Kidney capillary endothelial cell (primary cell): ENCODE measurements at regions not wholly inside any gene's neighbourhood (a gene's known extent, or its start where the extent isn't known, plus 50 kb on each side); places are given as distances from the start of the nearest gene placed in this dataset.
"Not testable (repeated sequence)": the region's sequence is repeated elsewhere in the genome, so short reads cannot be mapped to it uniquely, and the experiment has no call there.

Source experiments
- DNase-seq: peaks from one replicate; pipeline ENCODE4 v3.0.0-alpha.2; 2018; ENCODE audit warnings: low spot score

- peak; percentile 46 for DNase-seq
These were observed 866.5 kb upstream of the VRK2 start for GRCh38 chr2:57180042-57180567.

DNA sequence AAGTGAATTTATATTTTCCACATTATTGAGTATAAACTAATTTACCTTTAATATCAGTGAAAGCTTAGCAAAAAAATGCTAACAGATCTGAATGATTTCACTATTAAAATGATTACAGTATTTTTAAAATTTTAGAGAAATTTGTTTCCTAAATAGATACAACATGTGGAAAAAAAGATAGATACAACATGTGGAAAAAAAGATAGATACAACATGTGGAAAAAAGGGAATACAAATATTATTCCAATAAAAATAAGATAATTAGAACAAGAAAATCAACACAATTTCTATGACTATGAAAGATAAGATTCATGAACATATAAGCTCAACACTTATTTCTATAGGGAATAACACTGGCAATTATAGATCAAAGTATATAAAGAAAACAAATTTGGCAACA is 865.9 kb upstream of the VRK2 start:
- no peak for DNase-seq

DNA sequence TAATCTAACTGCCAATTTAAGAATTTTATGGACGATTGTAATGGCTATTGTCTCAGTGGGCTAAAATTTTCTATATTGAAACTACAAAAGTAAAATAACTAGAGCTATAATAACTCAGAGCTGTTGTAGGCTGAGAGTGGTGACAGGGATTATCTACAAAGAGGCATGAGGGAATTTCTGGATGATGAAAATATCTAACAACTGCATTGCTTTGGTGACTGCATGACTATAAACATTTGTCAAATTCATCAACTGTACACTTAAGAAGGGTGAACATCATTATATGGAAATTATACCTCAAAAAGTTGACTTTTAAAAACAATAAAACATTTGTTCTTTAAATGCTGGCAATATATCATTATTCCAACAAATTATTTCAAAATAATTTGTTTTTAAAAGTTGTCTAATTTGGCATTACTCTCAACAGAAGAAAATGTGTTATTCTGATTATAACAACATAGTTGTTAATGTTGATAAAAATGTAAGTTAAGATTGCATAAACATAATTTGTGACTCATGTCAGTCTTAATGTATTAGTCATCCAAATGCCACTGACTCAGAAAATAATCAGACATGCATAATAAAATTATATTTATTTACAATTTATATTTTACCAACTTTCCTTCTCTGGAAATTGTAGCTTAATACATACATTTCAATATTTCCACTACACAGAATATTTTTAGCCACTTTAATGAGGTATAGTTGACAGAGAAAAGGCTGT is 865.1 kb upstream of the VRK2 start:
- DNase-seq = peak; percentile 59

GRCh38 chr2:57182916-57183315 is 863.7 kb upstream of the VRK2 start:
- no peak for DNase-seq

GRCh38 chr2:57185568-57185967 is 861.0 kb upstream of the VRK2 start:
- no peak for DNase-seq

DNA sequence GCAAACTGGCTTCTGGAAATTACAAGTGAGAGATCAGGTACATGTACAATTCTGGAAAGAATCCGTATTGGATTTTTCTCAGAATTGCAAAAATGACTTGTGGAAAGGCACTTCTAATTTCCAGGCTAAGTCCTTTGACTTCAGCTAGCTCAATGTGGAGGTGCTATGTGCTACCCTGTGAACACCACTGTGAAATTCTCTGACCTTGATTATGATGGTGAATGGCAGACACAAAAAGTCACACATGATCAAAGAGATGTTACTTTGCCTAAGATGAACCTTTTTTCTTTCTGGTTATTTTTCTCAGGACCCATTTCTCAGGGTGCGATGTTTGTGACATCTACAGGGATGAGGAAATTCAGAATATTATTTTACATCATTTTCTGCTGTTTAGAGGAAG is 856.6 kb upstream of the VRK2 start:
- no peak for DNase-seq

GRCh38 chr2:57199663-57200062 is 846.9 kb upstream of the VRK2 start:
- DNase-seq = no peak

GRCh38 chr2:57204364-57204763 is 842.2 kb upstream of the VRK2 start:
- DNase-seq = no peak

DNA sequence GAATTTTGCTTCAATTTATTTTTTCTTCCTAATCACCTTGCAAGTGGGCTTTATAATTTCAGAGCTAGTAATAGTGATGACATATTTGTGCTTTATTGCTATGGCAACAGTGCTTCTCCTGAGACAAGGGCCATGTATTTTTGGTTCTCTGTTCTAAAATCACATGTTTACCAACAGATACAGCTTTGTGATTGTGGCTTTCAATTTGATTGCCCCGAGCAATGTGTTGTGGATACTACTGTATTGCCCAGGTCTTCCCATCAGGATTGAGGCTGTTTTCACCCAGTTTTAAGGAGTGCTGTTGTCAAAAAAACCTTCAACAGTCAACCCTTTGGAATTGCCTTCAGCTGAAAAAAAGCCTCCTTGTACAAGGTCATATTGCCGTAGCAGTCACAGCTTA is 841.4 kb upstream of the VRK2 start:
- DNase-seq = no peak

GRCh38 chr2:57207191-57207590 is 839.4 kb upstream of the VRK2 start:
- no peak for DNase-seq

DNA sequence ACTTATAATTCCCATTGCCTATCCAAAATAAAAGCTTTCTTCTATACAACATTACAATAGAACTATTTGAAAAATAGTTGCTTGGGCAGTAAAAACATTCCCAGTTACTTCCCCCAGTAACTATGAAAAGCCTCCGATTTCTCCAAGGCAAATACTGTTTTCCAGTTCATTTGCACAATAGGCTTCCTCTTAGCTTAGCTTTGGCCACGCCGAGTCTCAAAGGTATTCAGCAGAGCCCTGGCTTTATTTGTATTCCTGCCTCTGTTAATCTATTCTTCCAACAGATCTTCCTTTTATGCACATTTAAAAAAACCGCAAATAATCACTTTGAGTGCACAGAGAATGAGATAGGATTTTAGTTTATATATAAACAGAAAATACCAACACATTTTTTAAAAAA is 836.8 kb upstream of the VRK2 start:
- DNase-seq = no peak

GRCh38 chr2:57210855-57211254 is 835.8 kb upstream of the VRK2 start:
- no peak for DNase-seq

DNA sequence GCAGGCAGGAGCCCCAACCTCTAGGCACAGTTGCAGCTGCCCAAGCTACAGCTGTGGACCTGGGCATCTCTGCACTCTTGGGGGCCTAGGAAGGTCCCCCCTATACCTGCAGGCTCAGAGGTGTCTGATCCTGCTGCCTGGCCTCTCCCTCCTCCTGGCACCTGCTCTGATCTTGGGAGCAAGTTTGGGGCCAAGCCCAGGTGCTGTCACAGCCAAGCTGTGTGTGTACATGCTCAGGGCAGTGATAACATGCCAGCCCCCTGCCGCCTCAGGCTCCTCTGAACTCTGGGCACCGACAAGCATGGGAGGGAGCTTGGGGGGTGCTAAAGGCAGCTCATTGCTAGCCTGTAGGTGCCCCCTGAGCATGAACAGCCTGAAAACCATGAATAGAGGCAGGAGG is 829.6 kb upstream of the VRK2 start:
- DNase-seq = no peak

DNA sequence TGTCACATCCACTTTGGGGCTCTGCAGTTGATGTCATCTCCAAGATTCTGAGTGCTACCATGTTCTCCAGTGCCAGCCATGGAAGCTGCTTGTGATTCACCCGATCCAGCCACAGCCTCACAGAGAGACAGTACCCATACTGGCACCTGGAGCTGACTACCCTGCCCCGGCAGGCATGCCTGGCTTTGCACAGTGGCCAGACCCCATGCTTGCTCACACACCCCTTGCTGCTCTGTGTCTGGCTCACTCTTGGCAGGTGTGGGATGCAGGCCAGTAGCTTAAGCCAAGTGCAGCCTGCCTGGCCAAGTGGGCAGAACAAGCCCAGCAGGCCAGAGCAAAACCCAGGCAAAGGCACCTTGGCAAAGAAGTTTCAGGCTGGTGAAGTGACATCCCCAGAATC is 828.4 kb upstream of the VRK2 start:
- DNase-seq = no peak

GRCh38 chr2:57229706-57230105 is 816.9 kb upstream of the VRK2 start:
- not testable (repeated sequence) for DNase-seq

- not testable (repeated sequence) for DNase-seq
These were observed 814.3 kb upstream of the VRK2 start for GRCh38 chr2:57232341-57232740.

- not testable (repeated sequence) for DNase-seq
These were observed 795.1 kb upstream of the VRK2 start for GRCh38 chr2:57251495-57251894.

GRCh38 chr2:57276408-57276807 is 770.2 kb upstream of the VRK2 start:
- not testable (repeated sequence) for DNase-seq

GRCh38 chr2:57278451-57278850 is 768.2 kb upstream of the VRK2 start:
- DNase-seq = no peak

DNA sequence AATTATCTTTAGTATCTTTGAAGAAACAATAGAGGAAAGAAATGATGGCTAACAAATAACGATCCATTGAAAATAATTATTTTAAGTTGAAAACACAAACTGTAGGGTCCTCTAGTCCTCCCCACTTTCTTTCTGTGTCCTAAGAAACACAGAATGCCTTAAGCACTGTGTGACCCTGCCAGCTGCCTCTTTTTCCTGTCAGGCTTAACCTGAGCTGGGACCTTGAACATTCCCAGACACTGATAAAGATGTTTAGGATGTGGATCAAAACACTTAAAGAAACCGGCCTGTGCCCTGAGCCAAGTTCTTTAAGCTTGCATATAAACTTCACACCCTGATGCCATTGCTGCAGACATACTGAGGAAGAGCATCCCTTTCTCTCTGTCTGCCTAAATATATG is 755.4 kb upstream of the VRK2 start:
- no peak for DNase-seq

GRCh38 chr2:57296795-57297517 is 749.6 kb upstream of the VRK2 start:
- no peak for DNase-seq

- DNase-seq = no peak
These were observed 732.9 kb upstream of the VRK2 start for GRCh38 chr2:57313678-57314077.

DNA sequence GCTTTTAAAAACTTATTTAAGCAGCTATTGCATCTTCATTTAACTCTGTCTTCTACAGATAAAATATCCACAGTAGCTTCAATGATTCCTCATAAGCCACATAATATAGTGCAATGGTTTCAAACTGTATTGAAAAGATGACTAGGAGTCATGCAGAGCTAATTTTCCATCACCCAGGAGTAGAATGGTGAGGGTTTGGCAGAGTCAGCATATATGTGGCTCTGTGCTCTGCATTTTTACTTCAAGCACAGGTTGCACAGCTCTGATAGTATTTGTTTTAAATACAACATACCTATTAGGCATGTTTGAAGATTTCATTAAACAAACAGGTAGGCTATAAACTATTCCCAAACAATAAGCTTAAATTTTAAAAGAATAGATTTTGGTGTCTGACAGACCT is 731.9 kb upstream of the VRK2 start:
- no peak for DNase-seq

GRCh38 chr2:57330447-57330846 is 716.2 kb upstream of the VRK2 start:
- no peak for DNase-seq
